K562 (cell line): ENCODE measurements at regions not wholly inside any gene's neighbourhood (a gene's known extent, or its start where the extent isn't known, plus 50 kb on each side); places are given as distances from the start of the nearest gene placed in this dataset.

ENCODE experiments used
- ATAC-seq: fragments of 200-7000 bp; cut with Tn5 transposase; 3 replicates; pipeline ENCODE4 v1.9.1; 2020; ENCODE audit warnings: moderate library complexity
- BruUV-seq: library from RNA; stranded (reverse); fragments of 400-500 nt; replicated peaks from 2 replicates; lab custom pipeline; 2021; lab: Mats Ljungman, UMichigan
- CTCF ChIA-PET: fragments of 300-600 bp; formaldehyde crosslinking; extraction: SDS; loops from one replicate; lab custom pipeline; 2021; ENCODE audit warnings: low intra/inter-chr PET ratio; lab: Yijun Ruan, JAX
- POLR2A ChIA-PET: fragments of 300-600, 350-650 bp; sonication (Branson Sonifier 250); formaldehyde crosslinking; extraction: SDS; loops from one replicate; lab custom pipeline; 2021; ENCODE audit warnings: antibody characterized with exemption, inconsistent platforms; lab: Yijun Ruan, JAX
- DNase-seq, 4 experiments: peaks; one replicate each; pipeline versions ENCODE4 v3.0.0 to v3.0.0-alpha.2; 2011 to 2018; ENCODE audit warnings: low spot score in 3 of 4, mixed read lengths in 3 of 4; ENCODE audit errors: extremely low read depth in 1 of 4
- FAIRE-seq: peaks from 2 replicates; lab custom pipeline; 2011; peaks lifted over from hg19 to GRCh38; lab: Jason Lieb, UNC
- H2AFZ ChIP-seq: 2 replicates; pipeline ENCODE4 v1.6.0; 2011; ENCODE audit warnings: low read depth, low read length, control low read depth, inconsistent platforms
- H3K27ac ChIP-seq: fragments of 200-600 bp; 3 replicates; pipeline ENCODE4 v1.8.0; 2011; ENCODE audit warnings: low read depth, mild to moderate bottlenecking, control low read depth, inconsistent platforms, low read length, moderate library complexity, mixed read lengths; ENCODE audit errors: extremely low read depth
- H3K27me3 ChIP-seq, 2 experiments: fragments of 300-600 bp in 1 of 2; 2 replicates in 1 of 2; 3 replicates in 1 of 2; pipeline versions ENCODE4 v1.6.0 to v1.8.0; 2011; ENCODE audit warnings: inconsistent platforms in 2 of 2, low read length in 2 of 2, mild to moderate bottlenecking in 1 of 2, mixed read lengths in 1 of 2, moderate library complexity in 1 of 2; ENCODE audit not compliant: control insufficient read depth in 2 of 2, insufficient read depth in 2 of 2
- H3K36me3 ChIP-seq: fragments of 300-600 bp; 3 replicates; pipeline ENCODE4 v1.8.0; 2011; ENCODE audit warnings: mild to moderate bottlenecking, low read length, inconsistent platforms; ENCODE audit not compliant: control insufficient read depth, insufficient read depth
- H3K4me1 ChIP-seq, 2 experiments: fragments of 200-600 bp in 1 of 2; replicated peaks in 1 of 2; 2 replicates in 1 of 2; 3 replicates in 1 of 2; pipeline versions ENCODE4 v1.5.1 to v1.8.0; 2011; ENCODE audit warnings: inconsistent platforms in 2 of 2, low read length in 2 of 2, mild to moderate bottlenecking in 1 of 2, mixed read lengths in 1 of 2, moderate library complexity in 1 of 2; ENCODE audit not compliant: control insufficient read depth in 2 of 2, insufficient read depth in 2 of 2
- H3K4me2 ChIP-seq: 2 replicates; pipeline ENCODE4 v1.6.1; 2011; ENCODE audit warnings: low read length, control low read depth, inconsistent platforms, mixed read lengths; ENCODE audit not compliant: insufficient read depth
- H3K4me3 ChIP-seq: fragments of 200-600 bp; sonication (generic), shearing (Covaris generic); 2 replicates; pipeline ENCODE4 v1.5.1; 2016; ENCODE audit warnings: control low read depth, inconsistent platforms
- H3K79me2 ChIP-seq: fragments of 200-600 bp; 3 replicates; pipeline ENCODE4 v1.8.0; 2011; ENCODE audit warnings: low read length, inconsistent platforms; ENCODE audit not compliant: control insufficient read depth, insufficient read depth
- H3K9ac ChIP-seq, 2 experiments: 2 replicates each; pipeline versions ENCODE4 v1.6.0 to v1.6.1; 2011; ENCODE audit warnings: low read depth in 2 of 2, low read length in 2 of 2, control low read depth in 1 of 2, inconsistent platforms in 1 of 2, mild to moderate bottlenecking in 1 of 2, mixed read lengths in 1 of 2; ENCODE audit not compliant: insufficient read depth in 1 of 2
- H3K9me1 ChIP-seq: one replicate; pipeline ENCODE4 v1.6.0; 2011; ENCODE audit warnings: inconsistent platforms, mild to moderate bottlenecking, low read length, moderate library complexity; ENCODE audit not compliant: control insufficient read depth, insufficient read depth
- H3K9me3 ChIP-seq: replicated peaks from 2 replicates; pipeline ENCODE4 v1.5.1; 2011; ENCODE audit warnings: low read depth, low read length, inconsistent platforms; ENCODE audit not compliant: control insufficient read depth, insufficient read depth
- H4K20me1 ChIP-seq: replicated peaks from 2 replicates; pipeline ENCODE4 v1.6.1; 2011; ENCODE audit warnings: low read length, inconsistent platforms, mixed read lengths; ENCODE audit not compliant: control insufficient read depth, insufficient read depth
- ADNP ChIP-seq: fragments of 200-800 bp; sonication (Bioruptor generic); IDR thresholded peaks from 2 replicates; pipeline ENCODE4 v1.6.1; 2016; ENCODE audit warnings: missing genetic modification characterization, missing compliant biosample characterization
- CREM ChIP-seq: IDR thresholded peaks from 2 replicates; pipeline ENCODE4 v1.6.1; 2014; ENCODE audit warnings: antibody characterized with exemption, low read depth
- CTBP1 ChIP-seq: fragments of 450-650 bp; IDR thresholded peaks from 2 replicates; pipeline ENCODE4 v1.6.1; 2016; ENCODE audit warnings: borderline replicate concordance
- DLX4 ChIP-seq: fragments of 250-450 bp; sonication (Bioruptor Pico); IDR thresholded peaks from 2 replicates; pipeline ENCODE4 v1.6.1; 2021; ENCODE audit warnings: mild to moderate bottlenecking
- ETV6 ChIP-seq, 3 experiments: fragments of 150-350 bp in 1 of 3; sonication (generic) in 1 of 3; formaldehyde crosslinking in 1 of 3; IDR thresholded peaks; 2 replicates each; pipeline versions ENCODE4 v1.6.1 to v1.8.0; 2014 to 2022; ENCODE audit warnings: borderline replicate concordance in 2 of 3, low read depth in 2 of 3, antibody characterized with exemption in 1 of 3, low read length in 1 of 3, mild to moderate bottlenecking in 1 of 3, missing genetic modification reagents in 1 of 3
- GTF2E2 ChIP-seq: fragments of 200-800 bp; sonication (Bioruptor generic); IDR thresholded peaks from 2 replicates; pipeline ENCODE4 v1.6.1; 2016; ENCODE audit warnings: missing genetic modification characterization, missing compliant biosample characterization
- HDAC8 ChIP-seq: fragments of 450-650 bp; IDR thresholded peaks from 2 replicates; pipeline ENCODE4 v1.6.1; 2016; ENCODE audit warnings: mild to moderate bottlenecking, missing genetic modification characterization, moderate library complexity, missing compliant biosample characterization
- HIVEP1 ChIP-seq: fragments of 250-450 bp; sonication (Bioruptor Pico); IDR thresholded peaks from 2 replicates; pipeline ENCODE4 v1.4.0; 2020; ENCODE audit warnings: mild to moderate bottlenecking
- KDM1A ChIP-seq, 2 experiments: fragments of 450-650 bp; IDR thresholded peaks; 2 replicates each; pipeline ENCODE4 v1.6.1; 2016; ENCODE audit warnings: mild to moderate bottlenecking in 2 of 2
- KLF6 ChIP-seq: fragments of 250-450 bp; sonication (Bioruptor Pico); IDR thresholded peaks from 2 replicates; pipeline ENCODE4 v1.4.0; 2020; ENCODE audit warnings: mild to moderate bottlenecking, moderate library complexity, borderline replicate concordance
- MCM7 ChIP-seq, 2 experiments: fragments of 450-650 bp; IDR thresholded peaks; 2 replicates each; pipeline ENCODE4 v1.6.1; 2016 to 2018
- MTF1 ChIP-seq: fragments of 250-450 bp; sonication (Bioruptor Pico); IDR thresholded peaks from 2 replicates; pipeline ENCODE4 v1.9.0; 2021; ENCODE audit warnings: moderate library complexity, mild to moderate bottlenecking, inconsistent platforms, borderline replicate concordance
- SAFB ChIP-seq: fragments of 200-400 bp; formaldehyde crosslinking; IDR thresholded peaks from 2 replicates; pipeline ENCODE4 v1.6.1; 2017; ENCODE audit warnings: low read depth, low read length, borderline replicate concordance
- ZBTB2 ChIP-seq: fragments of 450-650 bp; IDR thresholded peaks from 2 replicates; pipeline ENCODE4 v1.6.1; 2016; ENCODE audit warnings: antibody characterized with exemption
- ZBTB8A ChIP-seq: fragments of 450-650 bp; IDR thresholded peaks from 2 replicates; pipeline ENCODE4 v1.6.1; 2018; ENCODE audit warnings: mild to moderate bottlenecking, moderate library complexity; ENCODE audit not compliant: partially characterized antibody
- ZNF444 ChIP-seq: fragments of 250-450 bp; sonication (Bioruptor Pico); IDR thresholded peaks from 2 replicates; pipeline ENCODE4 v1.4.0; 2020; ENCODE audit warnings: mild to moderate bottlenecking, moderate library complexity
- ZNF507 ChIP-seq: conservative IDR thresholded peaks from 2 replicates; pipeline ENCODE4 v1.6.1; 2017; ENCODE audit warnings: missing genetic modification characterization, missing compliant biosample characterization
- ZNF561 ChIP-seq: fragments of 450-650 bp; formaldehyde crosslinking; conservative IDR thresholded peaks from 2 replicates; pipeline ENCODE4 v1.4.0; 2020; ENCODE audit warnings: mild to moderate bottlenecking, moderate library complexity
- WGBS: fragments of 100-300 bp; shearing (Covaris generic); methylation state at CpG from one replicate; pipeline ENCODE4 v1.1.6; 2016; ENCODE audit warnings: low coverage, mixed read lengths; ENCODE audit not compliant: insufficient coverage; ENCODE audit errors: missing lambda C conversion rate; 5-methylcytosine and 5-hydroxymethylcytosine counted together
- in situ Hi-C: fragments of 300-500 bp; cut with MboI; formaldehyde crosslinking; loops from 4 replicates; pipeline ENCODE4 v1.15.0; 2018; ENCODE audit warnings: inconsistent platforms, mixed read lengths
- intact Hi-C: fragments of 100-400 bp; cut with micrococcal nuclease; formaldehyde crosslinking; loops from 2 replicates; pipeline ENCODE4 v1.14.2; 2022

GRCh38 chr4:31272331-31273061 lies 552.3 kb downstream of the PCDH7 start:
- DNase-seq, result no peak
- 6% methylated on average over 6 of the region's 6 CpGs for WGBS
- intact Hi-C loops, result no loop called here

GRCh38 chr4:31275906-31276305 lies 555.7 kb downstream of the PCDH7 start:
- CTCF ChIA-PET, result no interaction called here
- Histone ChIP-seq H3K9me1 (no peaks in the 10 kb centered on the region), H3K4me2 (no peak overlapping the region), H3K27ac (no peak overlapping the region), H4K20me1 (no peaks in the 10 kb centered on the region), H3K4me1 (no peaks in the 10 kb centered on the region), H2AFZ (no peak overlapping the region), H3K9ac (no peak overlapping the region), H3K27me3 (no peaks in the 10 kb centered on the region), H3K79me2 (no peaks in the 10 kb centered on the region), H3K36me3 (no peaks in the 10 kb centered on the region), H3K9me3 (no peaks in the 10 kb centered on the region; the same call in 1 of the 2 replicates), H3K4me3 (no peak overlapping the region)
- ATAC-seq (no peak), FAIRE-seq (no peak), DNase-seq (no peak)
- no TSS peak for BruUV-seq
- POLR2A ChIA-PET, result no interaction called here
- in situ Hi-C loops, result no loop called here
- intact Hi-C loops, result no loop called here
- TF ChIP-seq KLF6 (CRISPR knock-in tag) (no peak), HDAC8 (tag) (no peak), DLX4 (no peak), ETV6 (IDR thresholded peaks at IDR 0.05; ENCODE audit: borderline replicate concordance in 1 of 2, low read depth in 2 of 2, low read length in 1 of 2) (no peak), ETV6 (CRISPR knock-in tag; IDR thresholded peaks at IDR 0.05; ENCODE audit: borderline replicate concordance) (no peak), ZNF561 (no peak), SAFB (no peak), CREM (no peak), ZBTB2 (no peak), HIVEP1 (no peak), CTBP1 (no peak), ZNF444 (CRISPR knock-in tag) (no peak), MCM7 (IDR thresholded peaks at IDR 0.05) (no peak), MTF1 (CRISPR knock-in tag) (no peak), ADNP (tag) (no peak)

More at GRCh38 chr4:31272331-31273061, 552.3 kb downstream of the PCDH7 start:
- Histone ChIP-seq H3K36me3 (no peaks in the 10 kb centered on the region), H3K9ac (no peak overlapping the region), H3K9me1 (no peaks in the 10 kb centered on the region), H2AFZ (no peak overlapping the region), H3K4me1 (no peaks in the 10 kb centered on the region), H3K27ac (no peak overlapping the region), H3K4me3 (no peak overlapping the region), H3K27me3 (no peaks in the 10 kb centered on the region), H3K4me2 (no peak overlapping the region), H3K9me3 (no peaks in the 10 kb centered on the region; the same call in 1 of the 2 replicates), H4K20me1 (no peaks in the 10 kb centered on the region), H3K79me2 (no peaks in the 10 kb centered on the region)
- in situ Hi-C loops, result no loop called here
- CTCF ChIA-PET, result no interaction called here
- POLR2A ChIA-PET, result no interaction called here
- TF ChIP-seq CREM (no peak), ZNF507 (tag) (no peak), ZBTB8A (no peak), KDM1A (IDR thresholded peaks at IDR 0.05) (no peak), GTF2E2 (no peak)
- ATAC-seq, result no peak
- no TSS peak for BruUV-seq
- FAIRE-seq, result no peak
